SHP77 treated with DMSO at 0.1 percent for 48 hours (cell line): ENCODE measurements at regions not wholly inside any gene's neighbourhood (a gene's known extent, or its start where the extent isn't known, plus 50 kb on each side); places are given as distances from the start of the nearest gene placed in this dataset.
"Not testable (repeated sequence)": the region's sequence is repeated elsewhere in the genome, so short reads cannot be mapped to it uniquely, and the experiment has no call there.

Experiments
- DNase-seq: peaks from one replicate; lab custom pipeline; 2025; lab: John Stamatoyannopoulos, UW

DNA sequence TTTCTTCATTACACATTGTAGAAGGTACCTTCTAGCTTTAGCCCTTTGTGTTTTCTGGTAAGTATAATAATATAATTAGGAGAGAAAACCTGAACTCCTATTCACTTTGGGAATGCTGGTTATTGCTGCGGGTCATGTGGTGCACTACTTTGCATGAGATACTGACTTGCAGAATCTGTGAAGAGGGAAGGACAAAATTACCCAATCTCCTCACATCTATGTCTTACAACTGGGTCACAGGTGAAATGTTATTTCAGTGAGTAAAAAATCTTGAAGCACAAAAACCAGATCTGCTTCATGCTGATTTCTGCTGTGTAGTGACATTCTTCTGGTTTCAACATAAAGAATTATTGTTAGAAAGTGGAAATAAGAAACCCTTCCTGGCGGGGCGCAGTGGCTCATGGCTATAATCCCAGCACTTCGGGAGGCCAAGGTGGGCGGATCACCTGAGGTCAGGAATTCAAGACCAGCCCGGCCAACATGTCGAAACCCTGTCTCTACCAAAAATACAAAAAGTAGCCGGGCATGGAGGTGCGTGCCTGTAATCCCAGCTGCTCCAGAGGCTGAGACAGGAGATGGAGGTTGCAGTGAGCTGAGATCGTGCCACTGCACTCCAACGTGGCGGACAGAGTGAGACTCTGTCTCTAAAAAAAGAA lies 211.0 kb upstream of the REG3G start:
- no peak for DNase-seq

DNA sequence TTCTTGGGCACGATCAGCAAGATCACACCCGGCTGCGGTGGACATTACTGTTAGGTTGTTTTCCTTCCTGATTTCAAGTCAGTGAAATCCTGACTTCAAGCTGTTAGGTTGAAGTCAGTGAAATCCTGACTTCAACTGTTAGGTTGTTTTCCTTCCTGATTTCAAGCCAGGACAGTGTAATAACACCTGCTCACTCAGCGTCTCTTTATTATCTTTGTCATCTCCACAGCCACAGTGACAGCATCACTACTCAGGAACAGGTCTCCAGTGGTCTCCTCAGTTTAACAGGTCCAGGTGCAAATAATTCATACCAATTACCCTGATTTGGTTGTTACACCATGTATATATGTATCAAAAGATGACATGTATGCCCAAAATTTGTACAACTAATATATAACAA lies 208.1 kb upstream of the REG3G start:
- no peak for DNase-seq

DNA sequence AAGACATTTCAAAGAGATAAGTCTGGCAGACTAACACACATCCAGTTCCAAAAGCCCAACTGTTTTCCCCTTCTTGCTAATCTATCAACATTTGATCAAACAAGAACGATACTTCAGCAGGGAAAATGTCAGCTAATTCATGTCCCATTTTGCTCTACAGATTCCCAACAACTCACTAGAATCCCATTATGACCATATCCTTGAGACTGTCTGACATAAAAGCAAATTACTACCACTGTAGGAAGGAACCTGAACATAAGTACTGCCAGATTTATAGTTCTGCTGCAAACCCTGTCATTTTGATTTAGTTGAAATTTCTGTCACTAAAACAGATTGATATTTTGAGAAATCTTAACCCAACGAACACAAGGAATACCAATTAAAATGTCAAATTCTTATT lies 193.0 kb upstream of the REG3G start:
- DNase-seq = no peak

- no peak for DNase-seq
These were observed 186.2 kb upstream of the REG3G start for GRCh38 chr2:78839259-78839658.

DNA sequence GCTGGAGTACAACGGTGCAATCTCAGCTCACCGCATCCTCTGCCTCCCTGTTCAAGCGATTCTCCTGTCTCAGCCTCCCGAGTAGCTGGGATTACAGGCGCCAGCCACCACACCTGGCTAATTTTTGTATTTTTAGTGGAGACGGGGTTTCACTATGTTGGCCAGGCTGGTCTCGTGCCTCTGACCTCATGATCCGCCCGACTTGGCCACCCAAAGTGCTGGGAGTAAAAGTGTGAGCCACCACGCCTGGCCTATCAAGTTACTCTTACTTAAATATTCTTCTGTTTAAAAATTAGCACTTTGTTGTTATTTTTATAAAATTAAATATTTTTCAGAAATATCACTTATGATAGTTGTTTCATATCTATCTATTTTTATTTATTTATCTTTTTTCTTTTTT lies 185.2 kb upstream of the REG3G start:
- not testable (repeated sequence) for DNase-seq

- DNase-seq = no peak
These were observed 179.8 kb upstream of the REG3G start for GRCh38 chr2:78845664-78846185.

- no peak for DNase-seq
These were observed 164.0 kb upstream of the REG3G start for GRCh38 chr2:78861546-78861945.

- DNase-seq = no peak
These were observed 161.3 kb upstream of the REG3G start for GRCh38 chr2:78864205-78864604.

DNA sequence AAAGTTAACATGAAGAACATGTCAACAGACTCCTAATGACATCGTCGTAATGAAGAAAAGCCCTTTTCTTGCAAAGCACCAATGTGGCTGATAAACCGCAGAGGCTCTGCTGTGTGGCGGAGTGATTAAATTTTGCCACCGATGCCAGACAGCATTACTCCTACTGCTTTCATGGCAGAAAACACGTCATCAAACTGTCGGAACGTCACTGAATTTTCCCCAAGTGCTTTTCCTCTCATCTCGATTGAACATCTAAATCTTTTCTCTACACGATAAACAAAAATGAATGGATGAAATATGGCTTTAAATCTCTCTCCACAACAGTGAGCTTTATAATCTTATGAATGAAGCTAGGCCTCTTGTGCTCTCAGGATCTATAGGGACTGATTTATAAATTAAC lies 159.8 kb upstream of the REG3G start:
- no peak for DNase-seq

GRCh38 chr2:78870343-78870967 lies 155.0 kb upstream of the REG3G start:
- DNase-seq = no peak

DNA sequence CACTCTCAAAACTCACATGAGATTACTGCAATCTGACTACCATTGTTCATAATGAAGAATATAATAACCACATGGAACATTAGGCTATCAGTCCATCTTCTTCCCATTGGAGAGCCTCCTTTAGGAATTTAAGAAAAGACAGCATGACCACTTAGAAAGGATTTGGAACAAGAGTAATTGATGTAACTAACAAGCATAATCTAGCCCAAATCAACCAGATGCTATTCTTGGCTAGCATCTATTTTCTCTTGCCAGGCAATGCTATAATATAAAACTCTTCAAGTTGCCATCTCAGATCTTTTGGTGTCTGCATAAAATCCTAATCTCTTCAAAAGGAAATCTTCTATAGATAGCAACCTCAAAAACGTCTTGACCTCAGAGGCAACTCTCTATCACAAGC lies 152.0 kb upstream of the REG3G start:
- no peak for DNase-seq

DNA sequence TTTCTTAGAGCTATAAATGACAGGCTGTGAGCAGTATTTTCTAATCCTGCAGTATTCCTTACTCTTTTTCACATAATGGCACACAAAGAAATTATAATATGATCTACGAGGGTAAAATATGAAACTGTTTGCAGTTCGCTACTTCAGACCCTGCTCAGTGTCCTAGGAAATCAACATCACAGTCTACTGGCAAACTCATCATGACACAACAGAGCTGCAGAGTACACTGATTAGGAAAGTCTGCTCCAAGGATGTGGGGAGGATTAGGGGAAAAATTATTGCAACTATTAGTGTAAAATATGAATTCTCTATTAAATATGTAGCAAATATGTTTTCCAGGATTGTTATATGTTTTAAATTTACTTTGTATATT lies 149.2 kb upstream of the REG3G start:
- DNase-seq = no peak

DNA sequence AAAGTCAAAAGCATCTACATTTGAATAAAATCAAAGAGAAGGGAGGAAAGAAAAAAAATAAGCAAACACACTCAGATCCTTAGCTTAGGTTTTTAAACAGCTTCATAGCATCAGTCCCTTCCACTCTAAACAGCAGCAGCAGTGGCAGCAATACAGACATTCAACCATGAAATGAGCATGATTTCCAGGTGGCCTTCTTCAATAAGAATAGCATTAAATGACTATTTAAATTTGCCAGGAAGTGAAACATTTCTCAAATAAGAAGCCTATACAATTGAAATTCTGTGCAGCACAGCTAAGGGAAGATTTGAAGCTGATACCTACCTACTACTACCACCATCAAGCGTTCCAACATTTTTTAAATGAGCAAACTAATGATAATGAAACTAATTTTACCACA lies 138.1 kb upstream of the REG3G start:
- DNase-seq = no peak

DNA sequence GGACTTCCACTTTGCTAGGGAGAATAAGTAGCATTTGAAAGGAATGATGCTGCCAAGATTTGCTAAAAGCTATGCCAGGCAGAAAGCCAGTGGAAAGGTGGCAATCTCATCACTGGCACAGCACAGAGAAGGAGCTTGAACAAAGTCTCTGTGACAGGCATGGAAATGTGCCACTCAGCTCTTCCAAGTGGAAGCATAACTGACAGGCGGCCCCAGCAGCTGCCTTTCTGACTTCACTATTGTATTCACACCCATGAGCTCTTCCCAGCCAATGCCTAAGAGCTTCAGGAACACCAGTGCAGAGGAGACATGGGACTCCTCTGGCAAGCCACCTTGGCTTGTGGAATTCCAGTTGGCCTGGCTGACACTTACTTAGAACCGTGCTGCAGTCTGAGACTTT lies 134.6 kb upstream of the REG3G start:
- DNase-seq = no peak

- DNase-seq = no peak
These were observed 133.2 kb upstream of the REG3G start for GRCh38 chr2:78892295-78892694.

DNA sequence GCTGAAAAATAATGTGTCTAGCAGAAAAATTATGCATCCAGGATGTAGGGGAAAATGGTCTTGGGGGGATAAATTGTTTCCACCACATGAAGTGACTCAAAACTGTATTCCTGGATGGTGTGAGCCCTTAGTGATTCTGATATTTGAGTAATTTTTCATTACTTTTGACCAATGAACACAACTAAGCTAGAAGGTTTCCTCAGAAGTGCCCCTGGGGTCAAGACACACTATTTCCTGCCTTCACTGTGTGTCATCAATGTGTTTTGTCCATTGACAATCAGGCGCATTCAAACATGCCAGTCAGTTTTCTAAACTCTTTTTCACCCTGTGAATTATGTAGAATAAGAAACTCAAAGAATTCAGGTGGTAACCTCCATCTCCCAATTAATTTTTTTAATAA lies 130.5 kb upstream of the REG3G start:
- no peak for DNase-seq

DNA sequence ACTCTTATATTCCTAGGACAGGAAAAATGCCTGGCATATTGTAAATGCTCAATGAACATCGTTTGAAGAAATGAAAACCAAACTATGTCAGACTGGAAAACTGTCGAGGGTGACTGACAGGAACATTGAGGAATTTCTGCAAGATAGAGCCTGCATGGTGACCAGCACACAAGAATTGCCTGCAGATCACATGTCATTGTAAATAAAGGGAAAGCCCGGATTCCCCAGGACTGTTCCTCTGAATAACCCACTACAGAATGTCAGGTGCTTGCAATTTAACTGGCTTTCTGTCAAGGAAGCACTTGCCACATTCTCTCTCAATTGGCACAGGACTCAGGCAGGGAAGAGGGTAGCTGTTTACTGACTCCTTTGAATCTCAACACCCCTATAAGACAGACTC lies 129.0 kb upstream of the REG3G start:
- DNase-seq = no peak

DNA sequence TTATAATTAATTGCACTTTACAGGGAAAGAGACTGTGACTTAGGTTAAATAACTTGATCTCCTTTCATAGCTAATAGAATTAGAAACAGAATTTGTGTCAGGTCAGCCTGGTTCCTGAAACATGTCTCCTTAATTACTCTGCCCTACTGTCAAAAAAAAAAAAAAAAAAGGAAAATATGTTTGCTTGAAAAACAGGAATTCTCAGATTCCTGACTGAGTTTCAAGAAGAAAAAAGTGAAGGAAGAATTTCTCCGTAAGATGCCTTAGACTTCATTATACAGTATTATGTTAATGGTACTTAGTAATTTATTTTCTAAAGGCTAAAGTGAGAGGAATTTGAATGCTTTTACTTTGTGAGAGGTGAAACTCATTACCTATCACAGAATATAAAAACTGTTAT lies 118.4 kb upstream of the REG3G start:
- no peak for DNase-seq

DNA sequence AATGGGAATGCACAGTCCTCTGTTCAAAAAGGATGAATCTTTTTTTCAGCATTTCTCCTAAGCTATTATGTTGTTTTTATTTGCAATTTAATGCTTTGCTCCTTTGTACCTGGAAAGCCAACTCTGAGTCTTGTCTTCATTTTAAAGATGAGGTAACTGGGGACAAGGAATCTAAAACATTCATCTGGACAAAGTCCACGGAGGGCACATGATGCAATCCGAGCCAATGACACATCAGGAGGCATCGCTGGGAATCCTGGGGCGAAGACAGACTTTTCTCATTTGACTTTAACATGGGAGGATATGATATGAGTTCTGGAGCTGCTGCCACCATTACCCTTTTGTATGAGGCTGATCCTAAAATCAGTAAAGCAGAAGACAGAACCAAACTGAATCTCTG lies 116.5 kb upstream of the REG3G start:
- no peak for DNase-seq

GRCh38 chr2:78910376-78910775 lies 115.1 kb upstream of the REG3G start:
- DNase-seq = no peak

GRCh38 chr2:78913257-78913656 lies 112.2 kb upstream of the REG3G start:
- DNase-seq = no peak

GRCh38 chr2:78925258-78925657 lies 100.2 kb upstream of the REG3G start:
- no peak for DNase-seq

GRCh38 chr2:78928502-78928901 lies 97.0 kb upstream of the REG3G start:
- DNase-seq = no peak

- DNase-seq = no peak
These were observed 84.5 kb upstream of the REG3G start for GRCh38 chr2:78940998-78941397.
